ENCODE measurements at regions not wholly inside any gene's neighbourhood (a gene's known extent, or its start where the extent isn't known, plus 50 kb on each side); places are given as distances from the start of the nearest gene placed in this dataset.

- Histone ChIP-seq H3K9me3 (no peaks in the 10 kb centered on the region), H3K27ac (no peak overlapping the region), H3K4me1 (no peaks in the 10 kb centered on the region), H3K36me3 (no peaks in the 10 kb centered on the region), H3K4me3 (no peak overlapping the region), H3K27me3 (no peaks in the 10 kb centered on the region)
- DNase-seq, result no peak
- 58 to 76% (median 71%) methylated on average over 2 of the region's 2 CpGs for WGBS, 4 donors
- intact Hi-C loops (cut with DNase I), result loop anchor here in 1 of 10 donors (5.0 kb wide), 1 partner anchor 633 kb away; no protein-coding TSS in a partner anchor
- no peak for TF ChIP-seq POLR2A (IDR thresholded peaks at IDR 0.05)
- TF ChIP-seq CTCF (IDR thresholded peaks at IDR 0.05), result no peak
- ATAC-seq, result no peak
Observed at GRCh38 chr5:72634444-72634843, 127.2 kb upstream of the ZNF366 start.

- 89 to 96% (median 92%) methylated on average over 1 of the region's 1 CpG for WGBS, 4 donors
- Histone ChIP-seq H3K9me3 (no peaks in the 10 kb centered on the region), H3K27me3 (no peaks in the 10 kb centered on the region)
Observed at GRCh38 chr5:72633649-72634048, 126.4 kb upstream of the ZNF366 start.

DNA sequence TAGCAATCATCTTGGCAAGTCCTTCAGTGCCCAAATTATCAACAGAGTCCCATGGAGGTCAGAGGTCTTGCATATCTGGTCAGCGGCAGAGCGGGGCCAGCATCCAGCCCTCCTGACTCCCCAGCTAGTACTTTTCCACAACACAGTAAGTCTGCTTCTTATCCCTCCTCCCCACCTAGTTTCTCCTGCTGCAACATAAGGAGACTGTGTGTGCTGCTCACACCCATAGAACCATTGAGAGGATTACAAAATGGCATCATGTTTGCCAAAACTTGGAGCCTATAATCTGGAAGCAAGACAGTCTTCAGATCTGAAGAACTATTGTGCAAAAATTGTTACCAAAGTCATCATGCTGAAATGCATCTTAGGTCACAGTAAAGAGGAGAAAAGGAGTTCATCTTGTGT lies 125.8 kb upstream of the ZNF366 start:
- H3K36me3 ChIP-seq, result no peaks in the 10 kb centered on the region
- 70 to 79% (median 73%) methylated on average over 2 of the region's 2 CpGs for WGBS, 4 donors
- H3K4me1 ChIP-seq, result no peaks in the 10 kb centered on the region
- DNase-seq (no peak), ATAC-seq (no peak)
- TF ChIP-seq POLR2A (IDR thresholded peaks at IDR 0.05) (no peak), CTCF (IDR thresholded peaks at IDR 0.05) (no peak)
- no peak overlapping the region for H3K4me3 ChIP-seq
- no peaks in the 10 kb centered on the region for H3K27me3 ChIP-seq
- intact Hi-C loops (cut with DNase I), result loop anchor here in 1 of 10 donors (5.0 kb wide), 1 partner anchor 634 kb away; no protein-coding TSS in a partner anchor
- H3K27ac ChIP-seq, result no peak overlapping the region
- H3K9me3 ChIP-seq, result no peaks in the 10 kb centered on the region

More at GRCh38 chr5:72633649-72634048, 126.4 kb upstream of the ZNF366 start:
- Histone ChIP-seq H3K4me1 (no peaks in the 10 kb centered on the region), H3K4me3 (no peak overlapping the region), H3K36me3 (no peaks in the 10 kb centered on the region), H3K27ac (no peak overlapping the region)
- ATAC-seq, result no peak
- TF ChIP-seq POLR2A (IDR thresholded peaks at IDR 0.05) (no peak), CTCF (IDR thresholded peaks at IDR 0.05) (no peak)
- no peak for DNase-seq
- intact Hi-C loops (cut with DNase I), result loop anchor here in 1 of 10 donors (5.0 kb wide), 1 partner anchor 634 kb away; no protein-coding TSS in a partner anchor

DNA sequence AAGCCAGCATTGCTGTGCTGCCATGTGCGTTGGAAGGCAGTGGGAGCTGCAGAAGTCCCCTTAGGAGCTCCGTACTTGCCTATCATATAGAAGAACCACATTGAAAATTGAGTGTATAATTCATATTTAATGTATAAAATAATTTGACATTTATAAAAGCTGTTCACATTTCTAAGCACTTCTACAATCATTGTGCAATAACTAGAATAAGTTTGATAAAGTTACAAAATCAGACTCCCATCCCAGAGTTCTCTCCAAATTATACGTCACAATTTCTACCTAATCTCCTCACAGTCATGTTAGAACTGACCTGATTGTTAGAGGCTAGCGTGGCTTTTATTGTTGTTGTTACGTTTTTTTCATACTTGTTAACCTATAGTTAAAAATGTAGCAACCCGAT lies 123.5 kb upstream of the ZNF366 start:
- no peak for ATAC-seq
- no peaks in the 10 kb centered on the region for H3K4me1 ChIP-seq
- H3K9me3 ChIP-seq, result no peaks in the 10 kb centered on the region
- H3K36me3 ChIP-seq, result no peaks in the 10 kb centered on the region
- TF ChIP-seq POLR2A (IDR thresholded peaks at IDR 0.05), result no peak
- intact Hi-C loops (cut with DNase I), result loop anchor here in 1 of 10 donors (5.0 kb wide), 1 partner anchor 637 kb away; no protein-coding TSS in a partner anchor
- H3K4me3 ChIP-seq, result no peak overlapping the region
- WGBS, 4 donors, result 90 to 94% (median 92%) methylated on average over 6 of the region's 6 CpGs
- H3K27ac ChIP-seq, result no peak overlapping the region
- no peaks in the 10 kb centered on the region for H3K27me3 ChIP-seq
- DNase-seq, result no peak

GRCh38 chr5:72630081-72630480 lies 122.9 kb upstream of the ZNF366 start:
- DNase-seq, result no peak
- intact Hi-C loops (cut with DNase I), result loop anchor here in 1 of 10 donors (5.0 kb wide), 1 partner anchor 637 kb away; no protein-coding TSS in a partner anchor
- Histone ChIP-seq H3K4me1 (no peaks in the 10 kb centered on the region), H3K4me3 (no peak overlapping the region), H3K9me3 (no peaks in the 10 kb centered on the region), H3K27me3 (no peaks in the 10 kb centered on the region), H3K27ac (no peak overlapping the region), H3K36me3 (no peaks in the 10 kb centered on the region)
- WGBS, 4 donors, result 80 to 97% (median 89%) methylated on average over 2 of the region's 2 CpGs
- no peak for TF ChIP-seq POLR2A (IDR thresholded peaks at IDR 0.05)
- no peak for ATAC-seq
